ENCODE measurements at regions not wholly inside any gene's neighbourhood (a gene's known extent, or its start where the extent isn't known, plus 50 kb on each side); places are given as distances from the start of the nearest gene placed in this dataset.
A peak's percentile ranks its signal among the peaks of the same experiment; 100 is the strongest.

DNA sequence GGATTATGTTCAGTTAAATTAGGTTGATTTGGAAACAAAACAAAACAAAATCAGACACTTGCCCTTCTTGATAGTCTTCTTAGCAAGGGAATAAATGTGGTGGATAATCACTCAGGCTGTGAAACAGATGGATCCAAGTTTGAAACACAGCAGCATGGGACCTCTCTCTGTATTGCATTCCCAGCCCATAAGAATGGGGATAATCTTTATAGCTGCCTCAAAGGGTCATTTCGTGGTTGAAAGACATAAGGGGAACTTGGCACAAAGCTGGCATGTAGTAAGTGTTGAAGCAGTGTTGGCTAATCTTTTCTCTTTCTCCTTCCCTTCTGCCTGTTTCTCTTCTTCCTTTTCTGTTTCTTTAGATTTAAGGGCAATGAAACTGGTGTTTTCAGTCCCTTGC, 333.9 kb upstream of the TLE4 start:
- no peak for DNase-seq

- DNase-seq: no peak
Observed at GRCh38 chr9:79240774-79241173, 331.0 kb upstream of the TLE4 start.

DNA sequence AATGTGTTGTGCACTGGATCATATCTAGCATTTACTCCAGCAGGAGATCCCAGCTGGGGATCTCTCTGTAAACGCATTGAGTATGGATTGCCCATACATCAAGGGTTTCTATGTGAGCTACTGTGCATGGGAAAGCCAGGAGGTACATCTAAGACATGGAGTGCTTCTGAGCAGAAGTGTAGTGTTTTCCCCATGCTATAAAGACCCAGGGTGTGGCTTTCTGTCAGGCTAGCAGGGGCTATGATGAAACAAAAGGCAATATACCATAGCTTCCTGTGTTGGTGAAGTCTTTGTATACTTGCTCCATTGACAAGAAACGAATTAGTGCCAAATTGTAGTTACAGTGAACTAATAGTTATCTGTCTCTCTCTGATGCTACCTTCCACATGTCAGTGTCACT, 329.3 kb upstream of the TLE4 start:
- DNase-seq: no peak

DNA sequence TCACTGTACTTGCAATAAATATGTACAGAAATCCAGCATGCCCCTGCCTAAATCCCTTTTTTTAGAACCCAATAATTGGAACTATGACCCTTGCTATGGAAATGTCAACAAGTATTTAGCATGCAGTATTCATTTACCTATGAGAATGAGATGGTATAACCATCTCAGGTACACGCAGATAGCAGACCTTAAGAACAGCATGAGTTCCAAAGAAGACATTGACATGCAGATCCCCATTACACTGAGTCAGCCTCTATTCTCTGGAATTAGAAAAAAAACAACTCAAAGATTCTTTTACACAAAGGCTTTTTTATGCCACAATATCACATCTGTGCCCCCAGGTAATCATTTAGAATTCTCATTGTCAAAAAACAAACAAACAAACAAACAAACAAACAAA, 325.6 kb upstream of the TLE4 start:
- no peak for DNase-seq

- DNase-seq: no peak
Observed at GRCh38 chr9:79247021-79247420, 324.7 kb upstream of the TLE4 start.

DNA sequence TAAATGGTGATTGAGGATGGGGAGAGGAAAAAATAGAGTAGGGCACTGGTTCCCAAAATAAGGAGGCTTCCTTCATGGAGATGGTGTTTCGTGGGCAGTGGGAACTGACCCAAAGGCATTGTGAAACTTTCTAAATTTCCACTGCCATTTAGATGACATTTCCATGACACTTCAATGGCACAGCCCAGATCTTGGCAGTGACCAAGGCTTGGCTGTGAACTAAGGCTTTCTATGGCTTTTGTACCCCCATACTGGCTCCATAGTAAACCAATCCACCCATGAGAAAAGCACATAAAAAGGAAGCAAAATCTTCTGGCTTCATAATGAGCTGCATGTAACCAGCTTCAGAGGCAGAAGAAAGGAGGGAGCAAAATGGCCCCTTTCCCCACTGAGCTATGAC, 321.0 kb upstream of the TLE4 start:
- no peak for DNase-seq

GRCh38 chr9:79254900-79255650, 316.7 kb upstream of the TLE4 start:
- DNase-seq: no peak

- no peak for DNase-seq
Observed at GRCh38 chr9:79255651-79256260, 316.0 kb upstream of the TLE4 start.

DNA sequence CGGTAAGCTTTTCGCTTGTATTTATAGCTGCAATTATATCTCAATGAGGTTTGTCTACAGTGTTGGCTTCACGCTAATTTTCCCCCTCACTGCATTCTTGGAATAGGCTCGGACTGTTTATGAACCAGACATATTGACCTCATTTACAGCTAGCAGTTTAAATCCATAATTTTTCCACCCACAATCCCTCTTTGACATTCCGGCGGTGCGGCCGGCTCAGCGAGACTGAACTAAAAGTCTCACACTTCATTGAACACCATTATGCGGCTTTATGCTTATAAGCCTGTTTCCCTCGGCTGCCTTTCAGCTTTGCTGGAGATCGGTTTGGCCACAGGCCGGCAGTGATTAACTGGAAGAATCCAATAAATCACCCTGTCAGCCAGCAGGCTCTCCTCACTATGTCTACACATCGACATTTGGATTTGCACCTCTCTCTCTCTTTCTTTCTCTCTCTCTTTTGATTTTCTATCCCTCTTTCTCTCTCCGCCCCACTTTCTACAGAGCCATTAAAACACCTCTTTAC, 315.0 kb upstream of the TLE4 start:
- DNase-seq: peak; percentile 90

DNA sequence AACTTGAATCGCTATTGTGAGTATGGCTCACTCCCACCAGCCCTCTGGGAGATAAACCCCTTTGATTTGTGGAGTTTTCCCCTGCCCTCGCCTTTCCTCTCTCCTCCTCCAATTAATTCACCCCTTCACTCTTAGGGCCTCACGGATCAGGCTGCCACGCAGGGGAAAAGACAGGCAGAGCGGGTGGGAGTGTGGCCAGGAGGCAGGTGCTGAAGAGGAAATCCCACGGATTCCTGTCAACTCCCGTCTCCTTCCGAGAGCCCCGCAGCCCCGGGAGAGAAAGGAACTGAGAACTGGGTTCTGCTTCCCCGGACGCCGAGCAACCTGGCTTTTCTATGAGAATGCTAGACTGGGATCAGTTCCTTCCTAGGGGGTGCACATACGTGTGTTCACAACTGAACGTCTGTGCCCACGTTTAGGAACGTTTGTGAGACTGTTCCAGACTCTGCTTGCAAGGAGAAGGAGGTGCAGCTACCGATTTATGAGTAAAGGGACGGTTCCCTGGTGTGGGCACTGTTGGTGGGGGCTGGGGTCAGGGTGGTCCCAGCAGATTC, 314.5 kb upstream of the TLE4 start:
- no peak for DNase-seq

GRCh38 chr9:79257790-79258351, 313.9 kb upstream of the TLE4 start:
- no peak for DNase-seq

GRCh38 chr9:79259858-79260257, 311.9 kb upstream of the TLE4 start:
- DNase-seq: no peak

DNA sequence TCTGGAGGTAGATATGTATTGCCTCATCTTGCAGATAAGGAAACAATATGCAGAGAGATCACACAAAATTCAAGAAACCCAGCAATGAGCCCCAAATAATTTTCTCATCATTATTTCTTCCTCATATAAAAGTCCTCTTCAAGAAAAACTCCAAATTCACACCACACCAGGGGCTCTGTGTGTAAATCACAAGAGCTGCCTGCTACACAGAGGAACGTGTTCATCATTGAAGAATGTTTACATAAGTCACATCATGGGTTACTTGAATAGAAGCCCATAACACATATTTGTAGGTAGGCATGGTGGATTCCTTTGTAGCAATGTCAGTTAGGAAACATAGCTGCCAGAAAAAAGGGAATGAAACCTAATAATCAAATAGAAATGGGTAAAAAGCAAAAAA, 308.1 kb upstream of the TLE4 start:
- DNase-seq: no peak

DNA sequence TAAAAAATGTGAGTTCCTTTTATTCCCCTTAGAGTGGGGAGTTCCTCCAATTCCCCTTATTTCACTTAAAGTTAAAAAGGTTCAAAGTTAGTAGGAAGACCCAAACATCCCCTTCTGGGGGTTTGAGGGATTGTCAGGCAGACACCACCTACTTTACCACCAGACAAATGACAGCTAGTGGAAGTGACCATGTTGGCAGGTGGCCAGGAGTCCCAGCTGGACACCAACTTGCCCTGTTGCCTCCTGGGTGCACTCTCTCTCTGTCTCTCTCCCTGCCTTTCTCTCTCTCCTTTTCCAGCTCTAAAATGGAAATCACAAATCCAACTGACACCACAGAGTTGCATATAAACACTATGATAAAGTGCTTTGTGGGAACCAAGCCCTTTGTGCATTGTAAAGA, 307.7 kb upstream of the TLE4 start:
- peak; percentile 82 for DNase-seq

DNA sequence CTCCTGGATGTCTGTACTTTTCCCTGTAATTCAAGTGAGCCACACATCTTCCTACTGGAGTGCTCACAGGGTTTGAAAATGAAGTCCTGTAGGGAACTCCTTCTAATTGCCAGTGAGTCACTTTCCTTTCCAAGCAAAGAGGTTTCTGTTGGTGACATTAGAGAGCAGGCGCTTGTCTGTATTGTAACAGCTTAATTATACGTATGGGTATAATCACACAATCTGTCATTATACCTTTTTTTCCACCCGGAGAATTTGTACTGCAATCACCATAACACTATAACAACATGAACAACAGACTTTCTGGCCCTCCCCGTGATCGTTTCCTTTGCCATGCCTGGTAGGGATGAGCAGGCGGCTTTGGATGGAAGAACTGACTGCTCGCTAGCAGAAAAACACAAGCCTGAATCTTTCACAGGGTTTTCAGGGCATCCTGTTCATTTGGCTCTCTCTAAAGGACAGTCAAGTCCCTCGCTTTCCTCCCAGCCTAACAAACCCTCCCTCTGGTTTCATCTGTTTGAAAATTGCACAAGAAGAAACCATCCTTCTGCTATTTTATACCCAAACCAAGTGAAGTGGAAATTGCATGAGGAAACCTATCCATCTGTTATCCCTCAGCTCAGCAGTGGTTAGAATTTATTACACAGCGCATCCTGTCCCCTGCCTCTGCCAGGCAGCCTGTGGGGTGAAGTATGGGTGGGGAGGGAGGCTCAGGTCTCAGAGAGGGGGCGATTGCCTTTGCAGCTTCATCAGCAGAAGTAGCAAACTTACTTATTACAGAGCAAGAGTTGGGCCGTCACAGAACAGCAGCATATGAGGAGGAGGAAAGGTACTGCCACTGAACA, 307.0 kb upstream of the TLE4 start:
- peak; percentile 95 for DNase-seq

DNA sequence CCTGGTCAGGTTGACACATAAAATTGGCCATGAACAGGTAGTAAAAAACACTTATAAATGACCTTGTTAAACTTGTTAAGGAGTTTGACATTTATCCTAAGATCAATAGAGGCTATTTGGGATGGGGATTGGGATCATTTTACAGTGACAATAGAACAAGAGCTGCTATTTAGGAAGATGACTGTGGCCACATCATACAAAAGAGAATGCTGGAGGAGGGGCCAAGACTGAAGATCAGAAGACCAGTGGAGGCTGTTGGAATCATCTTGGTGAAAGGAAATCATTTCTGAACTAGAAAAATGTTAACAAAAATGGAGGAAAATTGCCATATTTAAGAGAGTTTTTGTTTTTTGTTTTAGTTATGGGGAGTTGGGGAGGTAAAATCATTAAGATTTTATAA, 304.8 kb upstream of the TLE4 start:
- DNase-seq: no peak

DNA sequence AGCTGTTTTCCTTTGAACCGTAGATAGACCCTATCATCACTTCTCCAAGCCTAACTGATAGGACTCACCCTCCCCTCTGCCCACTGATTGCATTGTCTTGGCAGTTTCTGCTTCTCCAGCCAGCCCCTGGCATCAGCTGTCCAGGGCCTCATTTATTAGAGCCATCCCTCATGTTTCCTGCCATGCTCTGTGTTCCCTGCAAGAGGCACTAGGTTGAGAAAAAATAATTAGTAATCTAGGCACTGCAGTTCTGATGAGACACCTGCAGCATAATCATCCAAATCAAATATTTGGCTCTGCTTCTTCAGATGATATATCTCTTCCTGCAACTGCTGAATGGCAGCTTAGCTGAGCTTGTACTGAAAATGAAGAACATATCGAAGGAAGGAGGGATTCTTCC, 303.0 kb upstream of the TLE4 start:
- peak; percentile 35 for DNase-seq

DNA sequence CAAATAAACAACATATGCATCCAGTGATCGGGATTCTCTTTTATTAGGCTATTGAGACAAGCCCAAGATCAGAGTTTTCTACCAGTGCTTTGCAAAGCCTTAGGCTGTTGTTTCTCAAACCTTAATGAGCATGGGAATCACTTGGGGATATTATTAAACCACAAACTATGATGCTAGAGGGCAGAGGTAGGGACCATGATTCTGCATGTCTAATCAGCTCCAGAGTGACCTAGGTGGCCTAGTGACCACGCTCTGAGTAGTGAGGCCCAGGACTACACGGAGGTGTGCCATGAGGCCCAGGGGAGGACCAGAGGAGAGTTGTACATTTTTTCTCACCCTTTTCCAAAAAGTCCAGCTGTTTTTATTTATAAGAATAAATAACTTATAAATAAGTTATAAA, 298.5 kb upstream of the TLE4 start:
- DNase-seq: no peak

DNA sequence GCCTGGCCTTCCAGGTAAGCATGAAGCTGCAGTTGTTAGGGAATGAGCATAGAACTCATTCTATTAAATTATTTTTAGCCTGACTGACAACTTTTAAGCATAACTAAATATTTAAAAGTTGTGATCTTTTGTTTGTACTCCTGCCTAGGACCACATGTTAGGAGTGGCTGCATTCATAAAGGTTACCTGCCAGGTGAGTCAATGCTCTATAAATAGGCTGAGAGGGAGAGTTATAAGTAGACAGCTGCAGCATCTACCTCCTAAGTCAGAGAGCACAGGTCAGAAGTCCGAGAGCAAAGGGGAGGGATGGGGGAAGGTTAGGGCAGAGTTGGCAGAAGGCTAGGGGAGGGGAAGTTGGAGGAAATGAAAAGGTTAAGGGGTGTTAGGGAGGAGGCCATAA, 292.4 kb upstream of the TLE4 start:
- no peak for DNase-seq

GRCh38 chr9:79280691-79281090, 291.1 kb upstream of the TLE4 start:
- no peak for DNase-seq

- DNase-seq: no peak
Observed at GRCh38 chr9:79284081-79284480, 287.7 kb upstream of the TLE4 start.

DNA sequence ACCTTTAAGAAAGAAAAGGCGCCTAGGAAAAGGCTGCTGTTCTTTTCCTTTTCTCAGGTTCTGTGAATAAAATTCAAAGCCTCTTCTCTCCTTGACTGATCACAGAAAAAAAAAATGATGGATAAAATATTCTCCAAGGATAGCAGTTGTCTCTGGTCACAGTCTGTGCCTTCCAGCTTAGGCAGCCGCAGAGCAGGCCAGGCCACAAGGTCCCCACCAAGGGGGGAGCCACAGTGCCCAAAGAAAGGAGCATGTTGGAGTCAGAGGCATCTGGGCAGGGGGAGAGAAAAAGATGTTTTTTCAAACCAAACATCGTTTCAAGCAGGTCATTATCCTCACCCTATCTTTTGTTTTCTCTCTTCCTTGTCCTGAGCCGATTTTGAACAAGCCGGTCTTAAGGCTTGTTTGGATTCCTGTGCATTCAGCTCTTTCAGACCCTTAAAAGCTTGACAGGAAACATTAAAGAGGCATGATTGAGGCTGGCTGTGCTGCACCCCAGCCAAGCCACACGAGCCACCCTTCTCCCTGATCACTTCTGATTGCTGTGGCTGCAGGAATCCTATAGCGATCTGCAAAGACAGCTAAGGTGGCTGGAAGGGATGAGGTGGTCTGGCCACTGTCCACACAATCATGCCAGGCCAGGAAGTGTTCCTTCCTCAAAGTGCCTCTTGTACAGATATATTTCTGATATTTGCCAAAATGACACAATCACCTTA, 284.6 kb upstream of the TLE4 start:
- DNase-seq: no peak
